Stimulated activated CD4-positive, alpha-beta T cell treated with anti-CD3 and anti-CD28 coated beads, Interleukin-1b, Interleukin-23, amount 100 ng/mL, for 1 hour (primary cell): ENCODE measurements at regions not wholly inside any gene's neighbourhood (a gene's known extent, or its start where the extent isn't known, plus 50 kb on each side); places are given as distances from the start of the nearest gene placed in this dataset.
"Not testable (repeated sequence)": the region's sequence is repeated elsewhere in the genome, so short reads cannot be mapped to it uniquely, and the experiment has no call there.

ENCODE experiments used
- DNase-seq, 2 donors: peaks; one replicate each; pipeline ENCODE4 v3.0.0-alpha.2; 2020; ENCODE audit warnings: low read depth in 2 of 2

DNA sequence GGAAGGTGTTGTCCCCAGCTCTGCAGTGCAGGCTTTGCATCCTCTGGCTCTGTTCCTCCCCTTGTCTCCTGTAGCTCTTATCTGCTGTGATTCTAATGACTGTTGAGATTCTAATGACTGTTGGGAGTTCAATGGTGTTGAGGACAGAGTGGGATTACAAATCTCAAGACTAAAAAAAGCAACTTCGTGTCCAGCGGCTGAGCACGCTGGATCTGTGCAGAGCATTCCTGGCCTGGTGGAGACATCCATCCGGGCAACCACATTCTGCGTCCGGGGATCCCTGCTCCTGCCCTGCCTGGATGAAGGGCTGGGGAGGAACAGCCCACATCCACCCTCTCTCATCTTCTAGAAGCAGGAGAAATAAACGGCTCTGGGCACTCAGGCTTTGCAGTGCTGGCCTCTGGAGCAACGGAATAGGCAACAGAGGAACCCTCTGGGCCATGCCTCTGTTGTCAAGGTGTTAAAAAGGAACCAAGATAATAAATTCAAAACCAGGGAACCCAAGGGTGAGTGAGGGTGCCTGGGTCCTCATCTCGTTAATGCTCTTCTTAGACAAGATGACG is 106.7 kb upstream of the ASB18 start:
- DNase-seq = no peak

GRCh38 chr2:236375973-236376476 is 111.8 kb upstream of the ASB18 start:
- no peak for DNase-seq

- no peak for DNase-seq
Measured at GRCh38 chr2:236376566-236377244, 112.5 kb upstream of the ASB18 start.

DNA sequence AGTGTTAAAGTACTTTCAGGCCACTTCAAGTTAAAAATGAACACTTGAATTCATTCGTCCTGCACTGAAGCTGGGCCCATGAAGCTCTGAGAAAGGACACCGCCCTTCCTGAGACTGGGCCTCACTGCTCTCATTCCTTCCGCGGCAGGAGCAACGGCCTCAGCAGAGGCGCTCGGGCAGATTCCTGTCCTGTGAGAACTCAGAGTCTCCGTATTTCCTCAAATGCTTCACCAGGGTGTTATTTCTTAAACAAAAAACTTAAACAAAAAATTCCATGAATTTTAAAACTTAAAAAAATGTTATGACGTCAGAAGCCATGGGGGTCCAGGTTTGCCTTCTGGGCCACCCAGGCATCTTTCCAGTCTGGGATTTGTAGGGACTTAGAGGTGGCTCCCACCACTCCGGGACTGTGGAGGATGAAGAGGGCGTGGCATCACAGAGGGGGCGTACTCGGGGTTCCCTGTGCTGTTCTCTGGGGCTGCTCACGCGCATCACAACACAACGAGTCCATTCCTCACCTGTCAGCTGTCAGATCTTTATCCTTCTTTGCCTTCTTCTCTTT is 115.9 kb upstream of the ASB18 start:
- DNase-seq = no peak

DNA sequence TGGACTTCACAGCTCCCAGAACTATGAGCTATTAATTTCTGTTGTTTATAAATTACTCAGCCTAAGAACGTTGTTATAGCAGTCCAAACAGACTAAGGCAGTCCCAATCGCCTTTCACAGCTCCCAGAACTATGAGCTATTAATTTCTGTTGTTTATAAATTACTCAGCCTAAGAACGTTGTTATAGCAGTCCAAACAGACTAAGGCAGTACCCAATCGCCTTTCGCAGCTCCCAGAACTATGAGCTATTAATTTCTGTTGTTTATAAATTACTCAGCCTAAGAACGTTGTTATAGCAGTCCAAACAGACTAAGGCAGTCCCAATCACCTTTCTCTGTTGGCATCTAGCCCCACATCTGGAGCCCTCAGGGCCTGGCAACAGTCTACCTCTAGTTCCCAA is 117.0 kb upstream of the ASB18 start:
- DNase-seq = not testable (repeated sequence)

GRCh38 chr2:236389284-236390216 is 125.3 kb upstream of the ASB18 start:
- not testable (repeated sequence) for DNase-seq

DNA sequence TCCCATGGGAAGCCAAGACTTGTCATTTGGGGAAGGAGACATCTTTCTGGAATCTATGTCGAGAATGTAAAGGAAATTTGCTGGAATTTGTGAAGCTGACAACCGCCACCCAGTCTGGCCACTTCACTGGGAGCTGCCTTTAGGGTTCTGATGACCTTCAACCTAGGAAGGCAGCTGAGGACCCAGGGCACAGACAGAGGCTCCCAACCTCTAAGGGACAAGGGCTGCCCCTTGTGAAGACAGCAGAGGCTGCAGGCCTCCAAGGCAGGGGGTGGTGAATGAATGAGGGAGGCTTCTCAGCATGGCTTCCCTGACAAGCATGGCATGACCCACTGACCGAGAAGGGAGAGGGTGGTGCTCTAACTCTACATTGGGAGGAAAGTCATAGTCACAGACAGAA is 128.9 kb upstream of the ASB18 start:
- no peak for DNase-seq

GRCh38 chr2:236393581-236393980 is 129.4 kb upstream of the ASB18 start:
- DNase-seq = no peak

DNA sequence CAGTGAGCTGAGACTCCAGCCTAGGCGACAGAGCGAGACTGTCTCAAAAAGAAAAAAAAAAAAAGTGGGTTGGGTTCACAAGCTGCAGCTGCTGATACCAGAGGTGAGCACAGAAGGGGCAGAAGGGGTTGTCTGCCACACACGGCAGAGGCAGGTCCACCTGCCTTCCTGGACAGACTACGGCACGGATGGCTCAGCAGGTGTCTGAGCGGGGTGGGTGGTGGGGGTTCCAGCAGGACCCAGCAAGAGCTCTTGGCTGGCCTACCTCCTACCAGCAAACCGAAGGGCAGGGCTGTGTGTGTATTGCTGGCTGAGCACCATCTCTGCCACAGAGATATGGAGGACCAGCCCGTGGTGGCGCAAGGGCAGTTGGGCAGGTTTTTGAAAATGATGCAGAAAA is 130.4 kb upstream of the ASB18 start:
- no peak for DNase-seq

GRCh38 chr2:236395067-236395466 is 130.9 kb upstream of the ASB18 start:
- DNase-seq = no peak

GRCh38 chr2:236396818-236397350 is 132.7 kb upstream of the ASB18 start:
- DNase-seq = no peak

GRCh38 chr2:236397681-236398080 is 133.5 kb upstream of the ASB18 start:
- DNase-seq = no peak

DNA sequence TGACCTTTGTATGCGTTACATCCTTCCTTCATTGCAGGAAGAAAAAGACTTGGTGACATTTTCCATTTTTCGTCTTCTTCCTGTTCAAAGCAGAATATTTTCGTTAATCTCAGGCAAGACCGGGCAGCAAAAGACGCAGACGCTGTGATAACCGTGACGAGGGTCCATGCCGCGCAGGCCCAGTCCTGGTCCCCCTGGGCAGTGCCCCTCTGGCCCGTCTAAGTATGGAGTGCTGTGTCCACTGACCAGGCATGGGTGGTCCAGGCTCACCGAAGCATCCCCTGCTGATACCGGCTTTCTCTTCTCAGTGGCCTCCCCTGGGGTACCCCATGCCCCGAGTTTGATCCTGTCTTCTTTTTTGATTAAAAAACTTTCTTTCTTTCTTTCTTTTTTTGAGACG is 135.2 kb upstream of the ASB18 start:
- DNase-seq = no peak

DNA sequence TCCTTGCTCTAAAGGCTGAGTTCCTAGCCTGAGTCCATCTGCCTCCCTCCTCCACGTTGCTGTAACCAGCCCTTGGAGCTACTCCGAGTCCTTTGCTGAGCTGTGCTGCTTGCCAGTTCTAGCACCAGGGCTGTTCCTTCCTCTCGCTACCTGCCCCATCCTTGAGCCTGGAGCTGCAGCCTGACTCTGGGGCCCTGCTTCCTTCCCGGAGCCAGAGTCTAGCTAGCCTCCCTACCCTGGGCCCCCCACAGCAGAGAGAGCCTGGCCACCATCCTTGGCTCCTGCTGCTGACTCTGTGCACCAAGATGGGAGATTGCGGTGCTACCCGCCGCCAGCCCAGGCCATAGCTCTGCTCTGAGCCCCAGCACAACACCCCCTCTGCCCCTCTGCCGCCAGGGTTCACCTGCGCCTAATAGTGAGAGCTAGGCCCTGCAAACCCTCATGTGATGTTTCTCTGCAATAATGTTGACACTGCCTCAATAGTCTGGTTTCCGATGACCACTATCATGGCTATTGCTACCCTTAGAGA is 135.9 kb upstream of the ASB18 start:
- no peak for DNase-seq

GRCh38 chr2:236400594-236401360 is 136.6 kb upstream of the ASB18 start:
- no peak for DNase-seq

DNA sequence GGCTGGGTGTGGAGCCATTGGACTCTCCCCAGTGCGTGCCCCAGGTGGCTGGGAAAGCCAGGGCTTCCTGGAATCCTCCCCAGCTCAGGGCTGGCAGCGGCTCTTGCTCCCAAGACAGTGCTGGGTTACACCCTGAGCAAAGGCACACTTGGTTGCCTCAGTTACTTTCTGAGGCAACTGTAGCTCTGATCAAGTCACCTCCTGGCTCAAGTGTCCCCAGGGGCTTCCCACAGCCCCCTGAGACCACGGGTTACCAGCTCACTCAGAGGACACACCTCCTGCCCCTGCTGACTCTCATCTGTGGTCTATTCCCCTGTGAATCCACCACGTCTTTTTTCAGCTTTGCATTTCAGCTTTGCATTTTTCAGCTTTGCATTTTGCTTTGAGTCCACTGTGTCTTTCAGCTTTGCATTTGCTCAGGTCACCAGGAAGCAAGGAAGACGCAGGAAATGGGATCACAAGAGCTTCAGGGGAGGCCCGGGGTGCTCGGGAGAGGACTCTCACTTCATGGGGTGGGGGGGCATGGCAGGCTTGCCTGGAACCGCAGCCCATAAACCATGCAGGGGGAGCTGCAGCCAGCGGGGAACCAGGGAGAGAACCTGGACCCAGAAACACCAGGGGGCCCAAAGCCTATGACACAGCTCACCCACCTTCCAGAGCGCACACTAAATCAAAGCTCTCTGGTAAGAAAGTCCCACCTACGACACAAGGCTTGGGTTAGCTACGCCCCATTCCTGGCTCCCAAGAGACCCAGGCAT is 138.0 kb upstream of the ASB18 start:
- no peak for DNase-seq

GRCh38 chr2:236403125-236403524 is 138.9 kb upstream of the ASB18 start:
- no peak for DNase-seq

GRCh38 chr2:236403811-236404210 is 139.6 kb upstream of the ASB18 start:
- DNase-seq = no peak

- DNase-seq = no peak
Measured at GRCh38 chr2:236404346-236404745, 140.1 kb upstream of the ASB18 start.

GRCh38 chr2:236405357-236405756 is 141.2 kb upstream of the ASB18 start:
- DNase-seq = no peak
